ENCODE measurements at regions not wholly inside any gene's neighbourhood (a gene's known extent, or its start where the extent isn't known, plus 50 kb on each side); places are given as distances from the start of the nearest gene placed in this dataset.

DNA sequence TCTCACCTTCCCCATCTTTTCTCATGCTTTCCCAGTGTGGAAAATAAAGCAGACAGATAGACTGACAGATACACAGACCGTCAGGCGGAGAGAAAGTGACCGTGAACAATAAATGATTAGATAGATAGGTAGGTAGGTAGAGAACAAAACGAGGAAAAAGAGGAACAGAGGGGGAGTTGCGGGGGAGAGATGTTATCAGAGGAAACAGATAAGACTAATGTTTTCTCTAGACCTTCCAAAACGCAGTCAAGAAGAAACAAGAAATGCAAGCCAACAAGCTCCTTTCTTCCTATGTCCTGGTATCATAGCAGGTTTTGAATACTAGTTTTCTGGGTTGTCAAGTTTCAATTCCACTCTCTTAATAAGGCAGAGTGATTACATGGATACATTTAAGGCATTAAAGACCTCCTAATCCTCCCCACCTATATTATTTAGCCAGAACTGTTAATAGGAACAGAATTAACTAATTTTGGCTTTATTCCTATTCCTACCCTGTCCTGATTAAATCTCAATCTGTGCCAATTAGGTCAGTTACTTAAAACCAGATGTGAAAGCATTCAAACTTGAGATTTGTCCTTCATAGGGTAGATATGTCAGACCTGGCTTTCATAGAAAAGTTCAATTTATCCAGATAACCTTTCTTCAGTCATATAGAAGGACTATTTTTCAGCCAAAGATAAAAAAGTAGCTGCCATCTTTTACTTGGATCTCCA, 89.0 kb upstream of the PTPRR start:
- DNase-seq, result no peak

DNA sequence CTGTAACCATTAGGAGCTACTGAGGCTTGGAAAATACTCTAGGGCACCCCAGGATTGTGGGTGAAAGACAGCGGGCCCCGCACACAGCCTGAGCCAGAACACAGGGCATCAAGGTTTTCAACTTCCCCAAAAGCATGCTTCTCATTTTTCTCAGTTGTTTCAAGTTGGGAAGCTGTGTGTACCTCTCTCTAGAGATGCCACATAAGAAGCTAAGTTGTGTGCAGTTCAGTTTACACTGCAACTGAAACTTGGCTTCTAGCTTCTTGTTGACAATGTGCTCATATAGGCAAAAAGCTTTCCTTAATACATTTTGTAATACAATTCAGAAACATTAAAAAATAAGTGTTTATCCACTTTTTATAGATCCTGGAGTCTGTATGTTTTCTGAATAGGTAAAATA, 88.1 kb upstream of the PTPRR start:
- no peak for DNase-seq

DNA sequence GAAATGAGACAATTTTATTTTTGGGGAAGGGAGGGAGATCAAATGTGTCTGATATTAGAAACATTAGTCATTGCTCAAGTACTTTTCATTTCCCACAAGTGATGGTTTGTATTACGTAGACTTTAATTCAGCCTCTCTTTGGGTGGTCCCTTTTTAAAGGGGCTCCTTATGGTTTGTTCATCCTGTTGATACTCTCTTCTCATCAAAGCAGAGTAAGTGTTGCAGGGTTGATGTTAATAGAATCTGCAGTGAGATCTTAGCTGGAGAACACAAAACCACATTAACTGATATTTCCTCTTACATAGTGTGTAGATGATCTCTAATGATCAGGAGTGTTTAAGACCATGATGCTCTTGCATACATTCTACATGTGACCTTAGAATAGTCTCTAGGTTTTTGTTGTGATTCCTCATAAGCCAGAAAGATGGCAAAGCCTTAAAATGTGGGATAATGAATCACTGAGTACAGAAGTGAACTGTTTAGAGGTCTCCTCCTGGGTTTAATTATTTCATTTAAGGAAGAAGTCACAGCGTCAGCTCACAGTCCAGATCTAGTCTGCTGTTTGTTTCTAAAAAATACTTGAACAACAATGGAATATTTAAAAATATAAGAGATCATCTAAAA, 87.4 kb upstream of the PTPRR start:
- peak; percentile 55 for DNase-seq

- no peak for DNase-seq
Measured at GRCh38 chr12:71007020-71007419, 86.5 kb upstream of the PTPRR start.

- no peak for DNase-seq
Measured at GRCh38 chr12:71005166-71005565, 84.6 kb upstream of the PTPRR start.

DNA sequence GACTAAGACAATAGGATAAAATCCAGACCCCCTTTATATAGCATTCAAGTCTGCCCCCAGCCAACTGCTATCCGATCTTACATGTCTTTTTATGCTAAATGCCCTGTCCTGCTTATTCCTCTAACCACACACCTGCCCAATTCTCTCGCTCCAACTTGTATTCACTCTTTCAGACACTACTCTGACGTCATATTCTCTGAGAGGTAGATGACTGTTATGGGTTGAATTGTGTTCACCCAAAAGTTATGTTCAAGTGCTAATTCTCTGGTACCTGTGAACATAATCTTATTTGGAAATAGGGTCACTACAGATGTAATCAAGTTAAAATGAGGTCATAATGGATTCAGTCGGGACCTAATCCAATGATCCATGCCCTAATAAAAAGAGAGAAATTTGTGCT, 84.0 kb upstream of the PTPRR start:
- DNase-seq, result no peak

DNA sequence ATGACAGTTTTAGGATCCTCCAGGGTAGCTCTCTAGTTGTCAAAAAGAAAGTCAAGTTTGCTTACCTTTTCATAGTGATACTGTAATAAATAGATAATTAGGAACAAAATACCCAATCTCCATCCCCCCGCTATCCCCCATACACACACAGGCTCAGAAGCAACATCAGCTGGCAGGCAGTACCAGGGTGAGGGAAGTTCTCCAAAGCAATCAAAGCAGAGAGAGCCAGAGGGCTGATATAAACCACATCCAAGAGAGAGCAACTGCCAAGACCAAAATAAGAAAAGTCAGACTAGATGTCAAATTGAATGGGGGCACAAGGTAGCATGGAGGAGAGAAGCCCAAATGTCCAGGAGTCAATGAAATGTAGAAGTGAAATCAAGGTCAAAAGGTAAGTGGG, 80.2 kb upstream of the PTPRR start:
- DNase-seq, result no peak

- DNase-seq, result no peak
Measured at GRCh38 chr12:71000255-71000654, 79.7 kb upstream of the PTPRR start.

DNA sequence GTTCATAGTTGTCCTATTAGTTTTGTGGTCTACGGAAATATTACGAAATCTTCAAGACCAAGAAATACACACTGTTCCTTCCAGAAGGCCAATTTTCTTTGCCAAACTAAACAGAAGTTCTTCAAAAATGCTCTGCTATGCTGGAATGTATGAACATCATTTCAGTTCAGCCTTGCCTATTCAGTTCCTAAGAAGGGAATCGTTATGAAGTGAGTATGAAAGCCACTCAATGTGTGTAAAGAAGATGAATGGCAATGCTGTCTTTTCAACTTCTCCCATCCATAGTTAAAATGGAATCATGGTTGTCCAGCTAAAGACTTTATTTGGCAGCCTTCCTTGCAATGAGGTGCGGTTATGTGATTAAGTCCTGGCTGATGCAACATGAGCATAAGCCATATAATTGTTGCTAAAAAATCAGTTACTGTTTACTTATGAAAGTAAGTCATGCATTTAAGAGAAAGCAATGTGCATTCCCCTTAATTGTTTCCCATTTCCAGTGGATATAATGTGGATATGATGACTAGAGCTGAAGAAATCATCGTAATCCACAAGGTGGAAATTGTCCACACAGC, 73.8 kb upstream of the PTPRR start:
- DNase-seq, result peak; percentile 81

- DNase-seq, result no peak
Measured at GRCh38 chr12:70989232-70989631, 68.7 kb upstream of the PTPRR start.

GRCh38 chr12:70985850-70986249, 65.3 kb upstream of the PTPRR start:
- DNase-seq, result peak; percentile 58

DNA sequence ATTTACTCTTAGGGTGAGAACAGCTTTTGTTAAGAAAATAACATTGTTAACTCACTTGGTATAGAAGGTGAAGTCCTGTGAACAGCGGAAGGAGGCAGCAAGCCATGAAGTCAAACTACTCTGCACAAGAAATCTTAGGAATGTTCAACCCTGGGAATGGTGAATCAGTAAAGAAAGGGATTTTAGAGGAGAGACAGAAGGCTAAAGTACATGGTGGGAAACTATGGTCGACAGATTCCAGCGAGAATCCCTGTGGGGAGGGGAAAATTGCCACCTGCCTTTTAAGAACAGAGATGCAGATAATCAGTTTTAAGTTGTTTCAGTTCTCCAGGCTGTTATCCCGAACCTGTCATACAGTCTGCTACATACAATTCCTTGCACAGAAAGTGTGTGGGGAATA, 63.2 kb upstream of the PTPRR start:
- DNase-seq, result peak; percentile 17

DNA sequence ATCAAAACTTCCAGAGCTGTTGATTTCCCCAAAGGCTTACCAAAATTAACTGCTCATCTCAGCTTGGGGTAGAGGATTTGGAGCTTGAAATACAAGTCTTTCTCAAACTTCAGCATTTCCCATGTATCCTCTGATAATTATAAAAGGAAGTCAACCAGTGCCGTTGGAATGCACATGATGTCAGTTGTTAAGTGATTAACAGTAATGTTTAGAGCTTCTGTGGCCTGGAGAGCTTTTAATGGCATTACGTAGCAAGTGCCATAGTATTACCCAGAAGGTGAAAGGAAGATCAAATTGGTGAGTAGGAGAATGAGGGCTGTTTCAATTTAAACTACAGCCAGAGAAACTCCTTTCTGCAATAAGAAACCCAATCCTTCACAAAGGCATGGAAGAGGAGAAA, 62.5 kb upstream of the PTPRR start:
- peak; percentile 77 for DNase-seq

GRCh38 chr12:70982286-70982685, 61.7 kb upstream of the PTPRR start:
- peak; percentile 37 for DNase-seq

- DNase-seq, result peak; percentile 65
Measured at GRCh38 chr12:70971001-70971794, 50.7 kb upstream of the PTPRR start.

All from fibroblast of skin of right quadriceps (primary cell).